NCI-H510A treated with DMSO at 0.1 percent for 48 hours (cell line): ENCODE measurements at regions not wholly inside any gene's neighbourhood (a gene's known extent, or its start where the extent isn't known, plus 50 kb on each side); places are given as distances from the start of the nearest gene placed in this dataset.
A peak's percentile ranks its signal among the peaks of the same experiment; 100 is the strongest.
"Not testable (repeated sequence)": the region's sequence is repeated elsewhere in the genome, so short reads cannot be mapped to it uniquely, and the experiment has no call there.

Source experiments
- DNase-seq: peaks from one replicate; lab custom pipeline; 2025; lab: John Stamatoyannopoulos, UW

DNA sequence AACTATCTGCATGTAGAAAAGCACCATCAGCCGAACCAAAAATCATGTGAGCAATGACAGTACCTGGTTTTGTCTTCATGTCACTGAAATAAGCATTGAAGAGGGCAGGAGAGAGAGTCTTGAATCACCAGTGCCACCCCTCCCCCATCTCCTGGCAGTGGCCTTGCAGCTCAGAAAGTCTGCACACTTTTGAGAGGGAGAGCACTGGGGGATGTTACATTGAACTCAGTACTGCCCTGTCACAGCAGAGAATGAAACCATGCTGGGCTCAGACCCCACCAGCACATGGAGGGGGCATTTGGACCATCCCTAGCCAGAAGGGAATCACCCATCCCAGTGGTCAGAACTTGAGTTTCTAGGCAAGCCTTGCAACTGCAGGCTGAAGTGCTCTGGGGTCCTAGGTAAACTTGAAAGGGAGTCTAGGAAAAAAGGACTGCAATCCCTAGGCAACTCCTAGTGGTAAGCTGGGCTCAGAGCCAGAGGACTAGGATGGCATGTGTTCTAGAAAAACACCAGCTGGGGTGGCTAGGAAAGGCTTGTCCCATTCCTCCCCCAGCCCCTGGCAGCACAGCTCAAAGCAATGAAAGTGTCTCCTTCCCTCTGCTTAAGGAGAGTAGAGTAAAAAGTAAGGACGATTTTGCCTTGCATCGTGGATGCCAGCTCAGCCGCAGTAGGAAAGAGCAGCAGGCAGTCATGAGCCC is 259.9 kb upstream of the MYT1L start:
- no peak for DNase-seq

DNA sequence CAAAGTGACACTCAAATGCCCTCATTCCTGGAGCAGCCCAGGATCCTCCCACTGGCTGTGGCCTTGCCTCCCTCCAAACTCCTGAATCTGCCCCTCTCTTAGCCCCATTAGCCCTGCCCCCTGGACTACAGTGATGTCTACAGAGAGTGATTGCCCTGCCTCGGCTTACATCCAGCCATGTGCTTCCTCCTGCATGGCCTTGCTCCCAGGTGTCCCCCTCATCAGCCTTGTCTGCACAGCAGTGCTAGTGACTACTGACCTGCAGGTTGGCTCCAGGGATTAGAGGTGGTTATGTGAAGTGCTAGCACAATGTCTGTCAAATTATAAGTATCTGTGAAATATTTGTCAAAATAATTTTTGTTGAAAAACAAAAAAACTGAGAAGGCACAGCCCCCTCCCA is 259.1 kb upstream of the MYT1L start:
- no peak for DNase-seq

GRCh38 chr2:2588777-2589176 is 257.7 kb upstream of the MYT1L start:
- DNase-seq: no peak

- DNase-seq: peak; percentile 50
Measured at GRCh38 chr2:2587354-2587753, 256.3 kb upstream of the MYT1L start.

- DNase-seq: no peak
Measured at GRCh38 chr2:2586931-2587330, 255.9 kb upstream of the MYT1L start.

DNA sequence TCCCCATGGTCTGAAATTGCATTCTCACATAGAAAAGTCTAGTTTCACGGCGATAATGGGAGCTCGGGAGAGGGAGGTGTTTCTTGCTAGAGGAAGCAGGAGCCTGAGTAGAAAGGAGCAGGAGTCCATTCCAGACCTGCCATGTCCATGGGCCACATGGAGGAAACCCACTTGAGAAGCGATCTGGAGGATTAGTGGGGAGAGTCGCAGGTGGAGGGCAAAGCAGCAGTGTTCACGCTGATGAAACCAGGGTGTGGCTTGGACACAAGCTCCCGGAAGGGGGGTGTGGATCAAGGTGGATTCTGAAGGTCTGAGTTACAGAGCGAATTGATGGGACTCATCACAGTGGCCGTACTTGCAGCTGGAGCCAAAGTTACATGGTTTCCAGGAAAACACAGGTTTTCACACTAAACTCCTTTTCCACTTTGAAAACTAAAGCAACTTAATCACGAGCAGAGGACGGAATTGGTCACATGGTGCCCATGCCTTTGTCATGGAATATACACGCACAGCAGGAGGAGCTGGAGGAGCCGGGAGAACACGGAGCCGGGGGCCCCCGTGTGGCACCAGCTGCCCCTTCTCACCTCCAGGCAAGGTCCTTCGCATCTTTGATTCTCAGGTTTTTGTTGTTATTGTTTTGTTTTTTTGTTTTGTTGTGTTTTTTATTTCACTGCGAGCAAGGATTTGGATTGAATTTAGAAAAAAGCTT is 255.1 kb upstream of the MYT1L start:
- DNase-seq: no peak

- DNase-seq: no peak
Measured at GRCh38 chr2:2582998-2583545, 252.0 kb upstream of the MYT1L start.

DNA sequence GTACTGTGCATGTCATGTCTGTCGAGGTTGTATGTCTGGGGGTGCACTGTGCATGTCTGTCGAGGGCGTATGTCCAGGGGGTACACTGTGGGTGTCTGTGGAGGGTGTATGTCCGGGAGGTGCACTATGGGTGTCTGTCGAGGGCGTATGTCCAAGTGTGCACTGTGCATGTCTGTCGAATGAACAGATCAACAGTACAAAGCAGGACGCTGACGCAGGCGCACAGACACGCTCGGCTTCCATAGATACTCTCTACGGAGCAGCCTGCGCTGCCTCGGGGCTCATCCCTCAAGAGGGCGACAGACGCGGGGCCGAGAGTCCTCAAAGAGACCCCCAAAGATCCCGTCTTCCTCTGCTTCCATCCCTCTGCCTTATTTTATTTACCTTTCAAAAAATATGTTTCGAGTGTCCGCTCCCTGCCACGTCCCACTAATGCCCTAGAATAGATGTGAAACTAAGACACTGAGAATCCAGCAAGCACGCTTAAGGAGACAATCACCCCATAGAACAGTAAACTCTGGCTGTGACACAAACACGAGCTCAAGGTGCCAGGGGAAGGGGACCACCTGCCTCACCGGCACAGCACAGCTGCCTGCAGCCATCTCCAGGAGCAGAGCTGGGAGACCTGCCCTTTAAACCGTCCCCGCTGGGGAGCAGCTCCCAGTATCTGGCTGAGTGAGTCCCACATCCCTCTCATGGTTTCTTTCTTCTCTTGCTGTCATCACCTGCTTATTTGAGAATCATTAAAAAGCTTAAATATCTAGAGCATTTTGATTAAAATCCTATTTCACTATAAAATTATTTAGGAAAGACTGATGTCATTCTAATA is 250.5 kb upstream of the MYT1L start:
- DNase-seq: no peak

- DNase-seq: not testable (repeated sequence)
Measured at GRCh38 chr2:2580841-2581240, 249.8 kb upstream of the MYT1L start.

- no peak for DNase-seq
Measured at GRCh38 chr2:2580341-2580740, 249.3 kb upstream of the MYT1L start.

GRCh38 chr2:2579814-2580213 is 248.7 kb upstream of the MYT1L start:
- no peak for DNase-seq

DNA sequence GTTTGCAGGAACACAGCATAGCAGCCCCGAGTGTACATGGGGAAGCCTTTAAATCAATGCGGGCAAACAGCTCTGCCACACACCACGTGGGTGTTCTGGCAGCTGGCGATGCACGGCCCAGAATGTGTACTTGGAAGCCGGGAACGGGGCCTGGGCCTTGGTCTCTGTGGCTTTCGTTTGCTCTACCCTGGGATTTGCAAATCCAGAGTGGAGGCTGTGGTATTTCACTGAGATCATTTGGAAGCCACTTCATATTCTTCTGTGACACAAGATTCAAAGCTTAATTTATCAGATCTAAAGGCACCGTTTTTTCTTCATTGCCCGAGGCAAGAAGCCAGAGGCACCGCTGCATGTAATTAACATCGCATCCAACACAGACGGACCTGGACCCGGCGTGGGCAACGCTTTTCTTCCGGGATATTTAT is 246.3 kb upstream of the MYT1L start:
- DNase-seq: peak; percentile 16

DNA sequence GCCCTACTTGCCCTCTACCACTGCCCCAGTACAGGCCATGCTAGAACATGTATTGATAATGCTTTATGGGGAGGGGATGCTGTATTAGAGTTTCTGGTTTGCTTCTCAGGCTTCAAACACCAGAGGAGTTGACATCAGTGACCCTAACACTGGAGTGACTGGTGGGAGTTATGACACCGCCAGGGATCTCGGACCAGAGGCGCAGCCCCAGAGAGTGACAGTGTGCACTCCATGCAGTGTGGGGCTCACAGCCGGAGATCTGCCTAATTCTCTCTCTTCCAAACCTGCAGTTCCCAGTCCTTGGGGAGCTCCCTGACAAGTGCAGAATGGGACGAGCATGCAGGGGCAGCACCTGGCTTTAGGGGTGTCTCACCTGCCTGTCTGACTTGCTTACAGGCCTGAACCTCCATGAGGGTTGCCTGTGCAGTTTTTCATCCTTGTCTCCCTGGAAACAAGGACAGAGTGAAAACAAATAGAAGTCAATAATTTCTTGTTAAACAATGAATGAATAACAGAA is 244.9 kb upstream of the MYT1L start:
- DNase-seq: no peak

DNA sequence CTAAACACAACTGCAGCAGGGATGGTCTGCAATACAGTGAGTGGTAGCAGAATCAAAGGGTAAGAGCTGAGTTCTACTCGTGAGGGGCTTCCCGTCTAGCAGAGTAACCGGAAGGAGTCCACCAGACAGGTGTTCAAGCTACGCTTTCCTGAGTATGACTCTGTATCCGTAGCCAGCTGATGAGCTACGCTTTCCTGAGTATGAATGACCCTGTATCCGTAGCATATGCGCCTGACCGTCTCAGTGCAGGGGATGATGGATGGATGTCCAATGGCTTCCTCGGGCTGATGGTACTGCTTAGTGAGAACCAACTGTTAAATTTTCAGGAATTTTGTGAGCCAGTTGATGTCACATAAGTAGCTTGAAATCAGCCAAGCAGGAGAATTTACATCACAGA is 244.1 kb upstream of the MYT1L start:
- no peak for DNase-seq

- no peak for DNase-seq
Measured at GRCh38 chr2:2574401-2575180, 243.5 kb upstream of the MYT1L start.

DNA sequence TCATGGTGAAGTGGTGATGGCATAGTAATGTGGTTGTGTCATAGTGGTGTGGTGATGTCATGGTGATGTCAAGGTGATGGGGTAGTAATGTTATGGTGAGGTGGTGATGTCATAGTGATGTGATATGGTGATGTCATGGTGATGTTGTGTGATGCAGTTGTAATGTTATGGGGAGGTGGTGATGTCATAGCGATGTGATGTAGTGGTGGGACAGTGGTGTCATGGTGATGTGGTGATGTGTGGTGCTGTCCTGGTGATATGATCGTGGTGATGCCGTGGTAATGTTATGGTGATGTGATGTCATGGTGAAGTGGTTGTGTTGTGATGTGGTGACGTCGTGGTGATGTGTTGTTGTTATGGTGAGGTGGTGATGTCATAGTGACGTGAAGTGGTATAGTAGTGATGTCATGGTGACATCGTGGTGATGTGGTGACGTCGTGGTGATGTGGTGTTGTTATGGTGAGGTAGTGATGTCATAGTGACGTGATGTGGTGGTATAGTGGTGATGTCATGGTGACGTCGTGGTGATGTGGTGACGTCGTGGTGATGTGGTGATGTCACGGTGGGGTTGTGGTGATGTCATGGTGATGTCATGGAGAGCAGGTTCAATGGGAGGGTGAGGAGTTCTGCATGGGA is 242.7 kb upstream of the MYT1L start:
- DNase-seq: no peak

DNA sequence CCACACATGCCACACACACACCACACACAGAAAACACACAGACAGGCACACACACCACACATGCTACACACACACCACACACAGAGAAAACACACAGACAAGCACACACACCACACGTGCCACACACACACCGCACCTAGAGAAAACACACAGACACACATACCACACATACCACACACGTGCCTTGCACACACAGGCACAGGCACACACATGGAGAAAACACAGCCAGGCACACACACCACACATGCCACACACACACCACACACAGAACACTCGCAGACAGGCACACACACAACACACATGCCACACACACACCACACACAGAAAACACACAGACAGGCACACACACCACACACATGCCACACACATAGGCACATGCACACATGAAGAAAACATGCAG is 242.1 kb upstream of the MYT1L start:
- no peak for DNase-seq

DNA sequence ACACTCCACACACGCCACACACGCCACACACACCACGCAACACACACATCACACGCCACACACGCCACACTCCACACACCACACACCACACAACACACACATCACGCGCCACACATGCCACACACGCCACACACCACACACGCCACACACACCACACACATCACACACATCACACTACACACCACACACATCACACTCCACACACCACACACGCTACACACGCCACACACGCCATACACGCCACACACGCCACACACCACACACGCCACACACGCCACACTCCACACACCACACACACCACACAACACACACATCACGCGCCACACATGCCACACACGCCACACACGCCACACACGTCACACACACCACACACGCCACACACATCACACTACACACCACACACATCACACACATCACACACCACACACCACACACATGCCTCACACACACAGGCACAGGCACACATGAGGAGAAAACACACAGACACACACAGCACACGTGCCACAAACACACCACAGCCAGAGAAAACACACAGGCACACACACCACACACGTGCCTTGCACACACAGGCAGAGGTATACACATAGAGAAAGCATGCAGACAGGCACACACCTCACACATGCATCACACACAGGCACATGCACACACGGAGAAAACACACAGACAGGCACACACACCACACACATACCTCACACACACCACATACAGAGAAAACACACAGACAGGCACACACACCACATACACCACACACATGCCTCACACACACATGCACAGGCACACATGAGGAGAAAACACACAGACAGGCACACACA is 241.5 kb upstream of the MYT1L start:
- no peak for DNase-seq

DNA sequence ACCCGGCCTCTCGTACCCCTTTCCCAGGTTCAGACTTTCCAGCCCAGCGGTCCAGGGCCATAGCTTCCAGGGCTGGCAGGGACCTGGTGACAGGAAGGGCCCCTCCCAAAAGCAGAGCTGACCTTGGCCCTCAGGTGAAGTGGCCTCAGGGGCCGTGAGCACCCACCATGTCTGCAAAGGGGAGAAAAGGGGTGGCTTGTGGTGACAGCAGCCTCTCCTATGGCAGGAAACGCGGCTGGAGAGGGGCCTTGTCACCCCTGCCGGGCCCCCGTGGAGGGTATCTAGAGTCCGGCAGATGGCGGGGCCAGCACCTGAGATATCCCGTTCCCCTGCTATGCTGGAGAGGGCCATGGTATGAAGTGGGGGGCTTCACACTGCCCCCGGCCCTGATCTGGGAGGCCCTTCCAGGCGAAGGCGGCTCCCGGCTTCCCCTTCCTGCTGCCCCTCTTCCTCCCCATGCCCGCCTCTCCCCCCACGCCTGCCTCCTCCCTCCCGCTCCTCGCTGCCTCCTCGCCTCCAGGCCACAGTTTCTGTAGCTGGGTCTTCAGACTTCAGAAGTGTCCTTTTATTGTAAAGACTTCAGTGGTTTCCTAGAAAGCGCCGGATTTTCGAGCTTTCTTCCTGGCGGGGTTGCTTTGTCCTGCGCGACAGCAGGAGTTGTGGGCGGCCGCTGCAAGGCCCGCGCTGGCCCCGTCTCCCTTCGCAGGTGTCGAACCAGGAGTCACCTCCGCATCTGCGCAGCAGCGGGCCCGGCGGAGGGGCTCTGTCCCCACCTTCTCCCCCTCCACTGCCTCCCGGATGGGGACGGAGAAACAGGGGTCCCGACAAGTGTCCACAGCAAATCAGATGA is 240.5 kb upstream of the MYT1L start:
- DNase-seq: no peak
